GM12878 (cell line): ENCODE measurements at regions not wholly inside any gene's neighbourhood (a gene's known extent, or its start where the extent isn't known, plus 50 kb on each side); places are given as distances from the start of the nearest gene placed in this dataset.

ENCODE experiments used
- ATAC-seq: fragments of 200-7000 bp; cut with Tn5 transposase; 3 replicates; pipeline ENCODE4 v1.9.1; 2020; ENCODE audit warnings: mild to moderate bottlenecking, moderate library complexity
- BruUV-seq: library from RNA; stranded (reverse); fragments of 400-500 nt; replicated peaks from 2 replicates; lab custom pipeline; 2021; lab: Mats Ljungman, UMichigan
- CTCF ChIA-PET: fragments of 300-600 bp; sonication (Branson Sonifier 250); formaldehyde crosslinking; extraction: SDS; loops from one replicate; lab custom pipeline; 2021; ENCODE audit warnings: inconsistent platforms; lab: Yijun Ruan, JAX
- POLR2A ChIA-PET: fragments of 350-600 bp; formaldehyde crosslinking; extraction: SDS; loops from one replicate; lab custom pipeline; 2021; ENCODE audit warnings: inconsistent platforms; lab: Charles Lee
- RAD21 ChIA-PET: fragments of 300-600 bp; sonication (Branson Sonifier 250); formaldehyde crosslinking; loops from one replicate; lab custom pipeline; 2023; ENCODE audit warnings: antibody characterized with exemption; ENCODE audit not compliant: unreplicated experiment; lab: Charles Lee
- SMC1A ChIA-PET: fragments of 300-600 bp; sonication (Branson Sonifier 250); formaldehyde crosslinking; loops from one replicate; lab custom pipeline; 2023; ENCODE audit not compliant: unreplicated experiment, uncharacterized antibody; lab: Charles Lee
- DNase-seq: peaks from one replicate; pipeline ENCODE4 v3.0.0-alpha.2; 2011; ENCODE audit warnings: low read depth, low spot score
- FAIRE-seq: peaks from 3 replicates; lab custom pipeline; 2011; peaks lifted over from hg19 to GRCh38; lab: Jason Lieb, UNC
- H2AFZ ChIP-seq: 2 replicates; pipeline ENCODE4 v1.6.0; 2011; ENCODE audit warnings: low read depth, low read length, control low read depth; ENCODE audit not compliant: control insufficient read depth
- H3K27ac ChIP-seq: 2 replicates; pipeline ENCODE4 v1.5.1; 2011; ENCODE audit warnings: control low read depth; ENCODE audit not compliant: control insufficient read depth, insufficient read depth
- H3K27me3 ChIP-seq, 2 experiments: replicated peaks in 1 of 2; 2 replicates each; pipeline versions ENCODE4 v1.6.0 to v1.6.1; 2011; ENCODE audit warnings: low read length in 1 of 2; ENCODE audit not compliant: control insufficient read depth in 2 of 2, insufficient read depth in 2 of 2
- H3K36me3 ChIP-seq, 2 experiments: 2 replicates each; pipeline ENCODE4 v1.5.1; 2011; ENCODE audit warnings: low read length in 1 of 2; ENCODE audit not compliant: control insufficient read depth in 2 of 2, insufficient read depth in 2 of 2
- H3K4me1 ChIP-seq: 2 replicates; pipeline ENCODE4 v1.6.1; 2011; ENCODE audit warnings: mild to moderate bottlenecking, low read length, moderate library complexity, mixed read lengths; ENCODE audit not compliant: control insufficient read depth, insufficient read depth
- H3K4me2 ChIP-seq: 2 replicates; pipeline ENCODE4 v1.6.0; 2011; ENCODE audit warnings: control low read depth; ENCODE audit not compliant: control insufficient read depth, insufficient read depth
- H3K4me3 ChIP-seq: fragments of 200-600 bp; sonication (generic); 2 replicates; pipeline ENCODE4 v1.5.1; 2016
- H3K79me2 ChIP-seq: 2 replicates; pipeline ENCODE4 v1.6.0; 2011; ENCODE audit warnings: low read length; ENCODE audit not compliant: control insufficient read depth, insufficient read depth
- H3K9ac ChIP-seq: 2 replicates; pipeline ENCODE4 v1.8.0; 2011; ENCODE audit warnings: low read length, control low read depth, mixed read lengths; ENCODE audit not compliant: control insufficient read depth, insufficient read depth
- H3K9me3 ChIP-seq: replicated peaks from 3 replicates; pipeline ENCODE4 v1.5.1; 2011; ENCODE audit warnings: mild to moderate bottlenecking, low read length; ENCODE audit not compliant: control insufficient read depth, insufficient read depth
- H4K20me1 ChIP-seq: 2 replicates; pipeline ENCODE4 v1.6.0; 2011; ENCODE audit not compliant: control insufficient read depth, insufficient read depth
- ASH2L ChIP-seq: fragments of 300-600, 200-600 bp; sonication (generic); IDR thresholded peaks from 2 replicates; pipeline ENCODE4 v1.6.1; 2017; ENCODE audit warnings: low read depth, mild to moderate bottlenecking, borderline replicate concordance
- CBX5 ChIP-seq: sonication (generic); IDR thresholded peaks from 2 replicates; pipeline ENCODE4 v1.6.1; 2016; ENCODE audit warnings: low read depth, moderate library complexity, mild to moderate bottlenecking, inconsistent platforms
- CHD1 ChIP-seq: IDR thresholded peaks from 2 replicates; pipeline ENCODE4 v1.6.1; 2012; ENCODE audit warnings: low read depth, low read length, improper control_type of control experiment
- CHD4 ChIP-seq: fragments of 200-600 bp; sonication (generic); IDR thresholded peaks from 2 replicates; pipeline ENCODE4 v1.6.1; 2016; ENCODE audit warnings: mild to moderate bottlenecking
- DPF2 ChIP-seq: fragments of 450-650 bp; IDR thresholded peaks from 2 replicates; pipeline ENCODE4 v1.6.1; 2017; ENCODE audit warnings: mild to moderate bottlenecking
- EP300 ChIP-seq, 2 experiments: fragments of 150-350 bp in 1 of 2; IDR thresholded peaks; 2 replicates each; pipeline ENCODE4 v1.6.1; 2011 to 2012; ENCODE audit warnings: low read depth in 2 of 2, low read length in 2 of 2, borderline replicate concordance in 1 of 2, improper control_type of control experiment in 1 of 2, inconsistent platforms in 1 of 2; ENCODE audit not compliant: control insufficient read depth in 1 of 2
- KLF5 ChIP-seq: fragments of 450-650 bp; IDR thresholded peaks from 2 replicates; pipeline ENCODE4 v1.6.1; 2014; ENCODE audit warnings: mild to moderate bottlenecking; ENCODE audit not compliant: partially characterized antibody
- LARP7 ChIP-seq: fragments of 450-650 bp; IDR thresholded peaks from 2 replicates; pipeline ENCODE4 v1.6.1; 2017; ENCODE audit warnings: mild to moderate bottlenecking
- MTA3 ChIP-seq: IDR thresholded peaks from 2 replicates; pipeline ENCODE4 v1.6.1; 2012; ENCODE audit warnings: low read length, inconsistent platforms, borderline replicate concordance
- MXI1 ChIP-seq: fragments of 150-350 bp; IDR thresholded peaks from 2 replicates; pipeline ENCODE4 v1.6.1; 2011; ENCODE audit warnings: low read depth, mild to moderate bottlenecking, inconsistent platforms, low read length, improper control_type of control experiment
- NFIC ChIP-seq: IDR thresholded peaks from 2 replicates; pipeline ENCODE4 v1.6.1; 2012; ENCODE audit warnings: low read depth, mild to moderate bottlenecking, inconsistent platforms, low read length, moderate library complexity
- NFYB ChIP-seq: IDR thresholded peaks from 2 replicates; pipeline ENCODE4 v1.6.1; 2011; ENCODE audit warnings: low read depth, mild to moderate bottlenecking, low read length, improper control_type of control experiment, moderate library complexity; ENCODE audit not compliant: insufficient read depth
- PAX5 ChIP-seq: IDR thresholded peaks from 2 replicates; pipeline ENCODE4 v1.6.1; 2011; ENCODE audit warnings: low read depth, low read length, borderline replicate concordance
- RCOR1 ChIP-seq: conservative IDR thresholded peaks from 2 replicates; pipeline ENCODE4 v1.6.1; 2012; ENCODE audit warnings: low read depth, low read length, improper control_type of control experiment
- SREBF1 ChIP-seq: IDR thresholded peaks from 2 replicates; pipeline ENCODE4 v1.6.1; 2012; ENCODE audit warnings: mild to moderate bottlenecking, low read length
- in situ Hi-C: fragments of 300-500 bp; cut with MboI; formaldehyde crosslinking; loops from 9 replicates; pipeline ENCODE4 v1.14.3; 2018; ENCODE audit warnings: mixed read lengths
- intact Hi-C: fragments of 100-400 bp; cut with micrococcal nuclease; formaldehyde crosslinking; loops from one replicate; pipeline ENCODE4 v1.14.2; 2022; ENCODE audit not compliant: unreplicated experiment
- TF ChIP-seq, protein P1 (sequence below): IDR thresholded peaks from 2 replicates; pipeline ENCODE4 v1.6.1; 2012; ENCODE audit warnings: low read depth, low read length, improper control_type of control experiment
- TF ChIP-seq, protein P2 (sequence below): fragments of 450-650 bp; conservative IDR thresholded peaks from 2 replicates; pipeline ENCODE4 v1.6.1; 2017; ENCODE audit warnings: mild to moderate bottlenecking, moderate library complexity
- TF ChIP-seq, protein P3 (sequence below): fragments of 450-650 bp; formaldehyde crosslinking; IDR thresholded peaks from 2 replicates; pipeline ENCODE4 v1.5.0; 2022; ENCODE audit warnings: mild to moderate bottlenecking, missing genetic modification characterization

DNA sequence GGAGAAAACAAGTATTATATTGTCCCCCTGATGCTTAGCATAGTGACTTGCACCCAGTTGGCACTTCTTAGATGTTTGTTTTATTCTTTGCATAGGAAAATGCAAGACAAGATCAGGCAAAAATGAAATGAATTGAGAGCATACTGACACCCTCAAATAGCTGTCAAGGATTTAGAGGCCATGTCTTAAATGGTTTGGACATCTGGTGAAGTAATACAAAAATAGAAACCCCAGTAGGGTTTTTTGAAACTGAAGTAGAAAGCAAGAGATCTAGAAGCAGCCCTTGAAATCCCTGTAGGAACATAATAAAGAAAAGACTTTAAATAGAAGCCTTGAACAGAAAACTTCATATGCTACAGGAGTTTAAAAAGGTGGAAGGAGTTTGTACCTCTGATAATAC lies 174.3 kb downstream of the ANXA1 start:
- in situ Hi-C loops = no loop called here
- H3K27me3 ChIP-seq = no peaks in the 10 kb centered on the region
- FAIRE-seq = no peak
- no TSS peak for BruUV-seq
- intact Hi-C loops = no loop called here
- no peaks in the 10 kb centered on the region for H3K4me1 ChIP-seq
- no peak overlapping the region for H3K9ac ChIP-seq
- no peak for TF ChIP-seq EP300 (IDR thresholded peaks at IDR 0.05; ENCODE audit: borderline replicate concordance in 1 of 2, control insufficient read depth in 1 of 2, low read depth in 2 of 2, low read length in 2 of 2)
- no peak for TF ChIP-seq KLF5
- TF ChIP-seq MTA3 = no peak
- TF ChIP-seq SREBF1 = no peak
- TF ChIP-seq, protein P1, sequence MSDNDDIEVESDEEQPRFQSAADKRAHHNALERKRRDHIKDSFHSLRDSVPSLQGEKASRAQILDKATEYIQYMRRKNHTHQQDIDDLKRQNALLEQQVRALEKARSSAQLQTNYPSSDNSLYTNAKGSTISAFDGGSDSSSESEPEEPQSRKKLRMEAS = no peak
- no peak for TF ChIP-seq NFYB
- TF ChIP-seq ASH2L = no peak
- TF ChIP-seq DPF2 = no peak
- TF ChIP-seq, protein P2, sequence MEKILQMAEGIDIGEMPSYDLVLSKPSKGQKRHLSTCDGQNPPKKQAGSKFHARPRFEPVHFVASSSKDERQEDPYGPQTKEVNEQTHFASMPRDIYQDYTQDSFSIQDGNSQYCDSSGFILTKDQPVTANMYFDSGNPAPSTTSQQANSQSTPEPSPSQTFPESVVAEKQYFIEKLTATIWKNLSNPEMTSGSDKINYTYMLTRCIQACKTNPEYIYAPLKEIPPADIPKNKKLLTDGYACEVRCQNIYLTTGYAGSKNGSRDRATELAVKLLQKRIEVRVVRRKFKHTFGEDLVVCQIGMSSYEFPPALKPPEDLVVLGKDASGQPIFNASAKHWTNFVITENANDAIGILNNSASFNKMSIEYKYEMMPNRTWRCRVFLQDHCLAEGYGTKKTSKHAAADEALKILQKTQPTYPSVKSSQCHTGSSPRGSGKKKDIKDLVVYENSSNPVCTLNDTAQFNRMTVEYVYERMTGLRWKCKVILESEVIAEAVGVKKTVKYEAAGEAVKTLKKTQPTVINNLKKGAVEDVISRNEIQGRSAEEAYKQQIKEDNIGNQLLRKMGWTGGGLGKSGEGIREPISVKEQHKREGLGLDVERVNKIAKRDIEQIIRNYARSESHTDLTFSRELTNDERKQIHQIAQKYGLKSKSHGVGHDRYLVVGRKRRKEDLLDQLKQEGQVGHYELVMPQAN = no peak
- no peak for TF ChIP-seq NFIC
- no peak for TF ChIP-seq CHD1
- no peak for TF ChIP-seq PAX5
- TF ChIP-seq, protein P3, sequence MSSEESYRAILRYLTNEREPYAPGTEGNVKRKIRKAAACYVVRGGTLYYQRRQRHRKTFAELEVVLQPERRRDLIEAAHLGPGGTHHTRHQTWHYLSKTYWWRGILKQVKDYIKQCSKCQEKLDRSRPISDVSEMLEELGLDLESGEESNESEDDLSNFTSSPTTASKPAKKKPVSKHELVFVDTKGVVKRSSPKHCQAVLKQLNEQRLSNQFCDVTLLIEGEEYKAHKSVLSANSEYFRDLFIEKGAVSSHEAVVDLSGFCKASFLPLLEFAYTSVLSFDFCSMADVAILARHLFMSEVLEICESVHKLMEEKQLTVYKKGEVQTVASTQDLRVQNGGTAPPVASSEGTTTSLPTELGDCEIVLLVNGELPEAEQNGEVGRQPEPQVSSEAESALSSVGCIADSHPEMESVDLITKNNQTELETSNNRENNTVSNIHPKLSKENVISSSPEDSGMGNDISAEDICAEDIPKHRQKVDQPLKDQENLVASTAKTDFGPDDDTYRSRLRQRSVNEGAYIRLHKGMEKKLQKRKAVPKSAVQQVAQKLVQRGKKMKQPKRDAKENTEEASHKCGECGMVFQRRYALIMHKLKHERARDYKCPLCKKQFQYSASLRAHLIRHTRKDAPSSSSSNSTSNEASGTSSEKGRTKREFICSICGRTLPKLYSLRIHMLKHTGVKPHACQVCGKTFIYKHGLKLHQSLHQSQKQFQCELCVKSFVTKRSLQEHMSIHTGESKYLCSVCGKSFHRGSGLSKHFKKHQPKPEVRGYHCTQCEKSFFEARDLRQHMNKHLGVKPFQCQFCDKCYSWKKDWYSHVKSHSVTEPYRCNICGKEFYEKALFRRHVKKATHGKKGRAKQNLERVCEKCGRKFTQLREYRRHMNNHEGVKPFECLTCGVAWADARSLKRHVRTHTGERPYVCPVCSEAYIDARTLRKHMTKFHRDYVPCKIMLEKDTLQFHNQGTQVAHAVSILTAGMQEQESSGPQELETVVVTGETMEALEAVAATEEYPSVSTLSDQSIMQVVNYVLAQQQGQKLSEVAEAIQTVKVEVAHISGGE = no peak
- TF ChIP-seq LARP7 = no peak
- TF ChIP-seq CHD4 = no peak
- no peak for TF ChIP-seq MXI1
- no peak for TF ChIP-seq RCOR1
- TF ChIP-seq CBX5 = no peak
- no peaks in the 10 kb centered on the region for H4K20me1 ChIP-seq
- ChIA-PET CTCF (no interaction called here), POLR2A (no interaction called here), RAD21 (no interaction called here), SMC1A (no interaction called here)
- no peak overlapping the region for H3K27ac ChIP-seq
- no peaks in the 10 kb centered on the region for H3K36me3 ChIP-seq
- H2AFZ ChIP-seq = no peak overlapping the region
- no peaks in the 10 kb centered on the region for H3K9me3 ChIP-seq
- no peaks in the 10 kb centered on the region for H3K79me2 ChIP-seq
- H3K4me2 ChIP-seq = no peak overlapping the region
- no peak for DNase-seq
- H3K4me3 ChIP-seq = no peak overlapping the region
- no peak for ATAC-seq
